AG09319 (cell line): ENCODE measurements at regions not wholly inside any gene's neighbourhood (a gene's known extent, or its start where the extent isn't known, plus 50 kb on each side); places are given as distances from the start of the nearest gene placed in this dataset.

ENCODE experiments used
- DNase-seq: peaks from one replicate; pipeline ENCODE4 v3.0.0-alpha.2; 2010; ENCODE audit warnings: low read depth; ENCODE audit errors: extremely low read depth
- TF ChIP-seq, protein P1 (sequence below): IDR thresholded peaks from 2 replicates; pipeline ENCODE4 v1.5.1; 2011; ENCODE audit warnings: low read depth, mild to moderate bottlenecking, inconsistent platforms, low read length, moderate library complexity

DNA sequence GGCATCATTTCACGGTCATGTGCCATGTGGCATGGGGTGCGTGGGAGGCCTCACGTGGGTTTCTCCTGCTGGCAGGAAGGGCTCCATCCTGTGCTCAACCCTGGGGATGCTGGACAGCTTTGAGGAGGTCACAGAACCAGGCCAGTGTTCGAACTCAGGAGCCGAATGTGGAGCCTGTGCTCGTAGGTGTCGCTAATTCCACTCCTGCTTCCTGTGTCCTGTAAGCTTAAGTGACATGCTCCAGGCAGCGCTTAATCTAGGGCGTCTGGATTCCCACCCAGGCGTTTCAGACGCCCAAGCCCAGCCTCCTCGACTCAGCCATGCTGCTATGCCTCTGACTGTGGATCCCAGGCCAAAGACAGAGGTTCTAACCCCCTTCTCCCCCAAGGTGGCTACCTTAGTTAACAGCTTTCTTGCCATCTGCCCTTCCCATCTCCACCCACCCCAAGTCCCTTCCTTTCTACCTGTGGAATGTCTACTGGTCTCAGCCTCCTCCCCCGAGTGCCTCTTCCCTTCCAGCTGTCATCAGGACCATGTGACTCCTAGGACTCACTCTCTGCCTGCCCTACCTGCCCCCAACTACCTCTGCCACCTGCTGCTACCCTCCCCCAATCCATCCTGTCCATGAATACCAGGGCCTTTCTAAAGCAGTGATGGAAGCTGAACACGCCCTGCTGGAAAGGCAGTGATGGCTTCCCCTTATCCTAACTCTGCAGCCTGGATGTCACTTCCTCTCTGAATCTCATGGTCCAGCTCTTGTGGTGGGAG, 255.1 kb downstream of the CDH26 start:
- DNase-seq, result no peak
- TF ChIP-seq, protein P1, sequence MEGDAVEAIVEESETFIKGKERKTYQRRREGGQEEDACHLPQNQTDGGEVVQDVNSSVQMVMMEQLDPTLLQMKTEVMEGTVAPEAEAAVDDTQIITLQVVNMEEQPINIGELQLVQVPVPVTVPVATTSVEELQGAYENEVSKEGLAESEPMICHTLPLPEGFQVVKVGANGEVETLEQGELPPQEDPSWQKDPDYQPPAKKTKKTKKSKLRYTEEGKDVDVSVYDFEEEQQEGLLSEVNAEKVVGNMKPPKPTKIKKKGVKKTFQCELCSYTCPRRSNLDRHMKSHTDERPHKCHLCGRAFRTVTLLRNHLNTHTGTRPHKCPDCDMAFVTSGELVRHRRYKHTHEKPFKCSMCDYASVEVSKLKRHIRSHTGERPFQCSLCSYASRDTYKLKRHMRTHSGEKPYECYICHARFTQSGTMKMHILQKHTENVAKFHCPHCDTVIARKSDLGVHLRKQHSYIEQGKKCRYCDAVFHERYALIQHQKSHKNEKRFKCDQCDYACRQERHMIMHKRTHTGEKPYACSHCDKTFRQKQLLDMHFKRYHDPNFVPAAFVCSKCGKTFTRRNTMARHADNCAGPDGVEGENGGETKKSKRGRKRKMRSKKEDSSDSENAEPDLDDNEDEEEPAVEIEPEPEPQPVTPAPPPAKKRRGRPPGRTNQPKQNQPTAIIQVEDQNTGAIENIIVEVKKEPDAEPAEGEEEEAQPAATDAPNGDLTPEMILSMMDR, result no peak

DNA sequence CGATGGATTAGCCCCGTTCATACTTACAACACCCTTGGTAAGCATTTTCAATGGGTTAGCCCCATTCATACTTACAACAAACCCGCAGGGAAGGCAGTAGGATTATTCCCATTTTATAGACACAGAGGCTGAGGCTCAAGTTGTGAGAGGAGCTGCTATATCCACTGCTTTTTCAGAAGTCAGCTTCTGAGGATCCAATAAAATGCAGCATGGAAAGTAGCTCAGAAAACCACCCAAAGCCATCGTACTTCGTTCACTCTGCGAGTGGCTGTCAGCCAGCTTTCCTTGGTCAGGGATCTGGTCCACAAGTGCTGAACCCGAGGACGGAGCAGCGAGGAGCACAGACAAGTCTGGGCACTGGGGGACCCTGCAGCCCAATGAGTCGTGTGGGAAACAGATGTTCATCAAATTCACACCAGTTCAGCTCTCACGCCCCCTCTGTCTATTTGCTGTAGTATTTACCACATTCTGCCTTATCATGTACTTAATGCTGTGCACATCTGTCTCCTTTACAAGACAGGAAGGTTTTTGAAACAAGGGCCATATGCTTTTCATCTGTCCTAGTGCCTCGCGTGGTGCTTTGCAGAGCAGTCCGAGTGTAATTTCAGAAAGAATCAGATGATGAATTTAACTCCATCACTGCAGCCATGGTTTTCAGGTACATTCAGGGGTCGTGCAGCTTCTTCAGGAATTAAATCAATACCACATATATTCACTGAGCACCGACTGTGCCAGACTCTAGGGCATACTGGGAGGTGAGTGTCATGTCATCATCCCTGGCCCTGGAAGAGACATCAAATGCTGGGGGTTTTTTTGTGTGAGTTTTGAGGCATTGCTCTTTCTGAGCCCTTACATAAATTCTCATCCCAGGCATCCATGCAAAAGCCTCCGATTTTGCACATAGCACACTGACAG, 256.9 kb downstream of the CDH26 start:
- DNase-seq, result no peak

DNA sequence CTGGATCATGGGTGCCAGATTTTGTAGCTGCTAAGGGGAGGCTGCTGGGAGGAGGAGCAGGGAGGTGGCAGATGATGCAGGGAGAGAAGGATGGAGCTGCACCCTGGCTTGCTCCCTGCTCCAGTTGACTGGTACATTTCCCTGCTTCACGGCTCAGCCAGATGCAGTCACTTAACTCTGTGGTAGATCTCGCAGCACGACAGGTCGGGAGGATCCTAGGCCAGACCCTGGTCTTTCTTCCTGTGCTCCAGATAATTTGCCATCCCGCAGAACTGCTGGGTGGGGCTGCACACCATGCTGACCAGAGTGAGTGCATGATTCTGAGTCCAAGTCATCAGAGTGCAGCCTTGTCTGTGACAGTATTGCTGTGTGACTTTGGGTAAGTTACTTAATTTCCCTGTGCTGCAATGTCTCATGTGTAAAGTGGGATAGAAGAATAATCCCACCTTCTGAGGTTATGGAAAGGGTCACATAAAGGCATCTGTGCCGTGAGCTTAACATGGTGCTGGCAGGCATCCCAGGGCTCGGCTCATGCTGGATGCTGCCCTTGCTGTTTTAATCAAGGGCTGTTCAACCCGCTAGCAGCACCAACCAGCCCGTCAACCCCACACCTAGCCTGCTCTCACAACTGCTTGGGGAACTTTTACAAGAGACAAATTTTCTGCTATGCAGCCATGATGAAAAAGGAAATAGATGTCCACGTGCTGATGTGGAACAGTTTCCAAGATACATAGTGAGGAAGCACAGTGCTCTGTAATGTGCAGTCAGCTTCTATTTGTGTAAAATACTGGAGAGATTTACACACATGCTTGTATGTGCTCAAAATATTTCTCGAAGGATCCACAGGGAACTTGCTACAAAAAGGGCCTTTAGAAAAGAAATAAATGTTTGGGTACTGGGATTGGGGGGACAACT, 257.9 kb downstream of the CDH26 start:
- no peak for DNase-seq
- TF ChIP-seq, protein P1, result no peak

More for the DNA sequence above, 256.9 kb downstream of the CDH26 start:
- TF ChIP-seq, protein P1, result no peak

DNA sequence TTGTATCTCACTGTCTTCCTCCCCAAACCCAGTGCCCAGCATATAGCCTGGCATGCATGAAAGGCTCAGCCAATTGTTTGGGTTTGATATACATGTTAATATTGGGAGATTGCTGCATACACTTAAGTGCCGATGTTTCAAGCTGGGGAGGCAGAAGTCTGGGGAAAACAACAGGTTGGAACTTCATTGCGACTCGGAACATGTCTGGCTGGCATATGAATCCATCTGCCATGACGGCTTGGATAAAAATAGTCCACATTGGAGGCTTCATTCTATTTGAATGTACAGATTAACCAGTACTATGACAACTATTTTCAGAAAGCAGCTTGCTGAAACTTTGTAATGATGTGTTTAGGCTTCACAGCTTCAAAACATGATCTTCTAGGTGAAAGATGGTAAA, 261.0 kb downstream of the CDH26 start:
- DNase-seq, result no peak
- TF ChIP-seq, protein P1, result no peak

DNA sequence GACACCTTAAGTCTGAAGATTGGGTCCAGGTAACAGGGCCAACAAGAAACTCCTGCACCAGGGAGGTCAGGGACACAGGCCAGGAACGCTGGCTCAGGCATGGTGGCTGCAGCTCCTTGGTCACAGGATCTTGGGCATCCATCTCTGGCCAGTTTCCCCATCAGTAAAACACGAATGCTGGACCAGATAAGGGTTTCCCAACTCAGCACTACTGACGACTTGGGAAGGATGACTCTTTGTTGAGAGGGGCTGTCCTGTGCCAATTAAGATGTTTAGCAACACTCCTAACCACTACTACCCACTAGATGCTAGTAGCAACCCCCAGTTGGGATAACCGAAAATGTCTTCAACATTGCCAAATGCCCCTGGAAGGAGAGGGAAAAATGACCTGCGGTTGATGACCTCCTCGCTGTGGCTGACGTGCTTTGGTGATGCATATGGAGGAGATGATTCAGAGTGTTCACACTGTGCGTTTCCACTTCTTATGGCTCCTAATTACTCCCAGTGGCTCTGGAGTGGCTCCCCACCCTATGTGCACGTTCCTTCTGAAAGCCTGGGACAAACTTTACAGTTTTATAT, 261.9 kb downstream of the CDH26 start:
- TF ChIP-seq, protein P1, result no peak
- DNase-seq, result no peak

DNA sequence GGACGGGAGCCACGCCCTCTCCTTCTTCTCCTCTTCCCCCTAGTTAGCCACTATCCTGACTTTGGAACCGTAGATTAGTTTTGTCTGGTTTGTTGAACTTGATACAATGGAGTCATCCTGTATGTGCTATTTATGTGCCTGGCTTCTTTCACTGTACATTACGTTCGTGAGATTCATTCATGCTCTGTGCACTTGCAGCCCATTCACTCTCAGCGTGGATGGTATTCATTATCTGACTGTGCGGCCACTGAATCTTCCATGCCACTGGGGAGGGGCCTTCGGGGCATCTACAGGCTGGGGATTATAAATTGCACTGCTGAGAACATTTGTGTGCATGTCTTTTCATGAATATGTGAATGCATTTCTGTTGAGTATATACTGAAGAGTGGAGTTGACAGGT, 262.5 kb downstream of the CDH26 start:
- TF ChIP-seq, protein P1, result no peak
- no peak for DNase-seq
